ENCODE measurements at regions not wholly inside any gene's neighbourhood (a gene's known extent, or its start where the extent isn't known, plus 50 kb on each side); places are given as distances from the start of the nearest gene placed in this dataset.

DNA sequence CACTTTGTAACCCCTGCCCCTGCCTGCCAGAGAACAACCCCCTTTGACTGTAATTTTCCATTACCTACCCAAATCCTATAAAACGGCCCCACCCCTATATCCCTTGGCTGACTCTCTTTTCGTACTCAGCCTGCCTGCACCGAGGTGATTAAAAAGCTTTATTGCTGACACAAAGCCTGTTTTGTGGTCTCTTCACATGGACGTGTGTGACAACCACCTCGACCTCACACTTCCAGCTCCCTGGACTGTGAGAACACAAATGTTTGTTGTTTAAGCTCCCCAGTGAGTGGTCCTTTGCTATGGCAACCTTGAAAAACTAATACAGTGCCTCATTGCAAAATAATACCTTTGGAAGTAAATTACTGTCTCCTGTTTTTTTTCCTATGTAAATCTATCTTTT, 299.2 kb upstream of the POU1F1 start:
- TF ChIP-seq, protein P1, sequence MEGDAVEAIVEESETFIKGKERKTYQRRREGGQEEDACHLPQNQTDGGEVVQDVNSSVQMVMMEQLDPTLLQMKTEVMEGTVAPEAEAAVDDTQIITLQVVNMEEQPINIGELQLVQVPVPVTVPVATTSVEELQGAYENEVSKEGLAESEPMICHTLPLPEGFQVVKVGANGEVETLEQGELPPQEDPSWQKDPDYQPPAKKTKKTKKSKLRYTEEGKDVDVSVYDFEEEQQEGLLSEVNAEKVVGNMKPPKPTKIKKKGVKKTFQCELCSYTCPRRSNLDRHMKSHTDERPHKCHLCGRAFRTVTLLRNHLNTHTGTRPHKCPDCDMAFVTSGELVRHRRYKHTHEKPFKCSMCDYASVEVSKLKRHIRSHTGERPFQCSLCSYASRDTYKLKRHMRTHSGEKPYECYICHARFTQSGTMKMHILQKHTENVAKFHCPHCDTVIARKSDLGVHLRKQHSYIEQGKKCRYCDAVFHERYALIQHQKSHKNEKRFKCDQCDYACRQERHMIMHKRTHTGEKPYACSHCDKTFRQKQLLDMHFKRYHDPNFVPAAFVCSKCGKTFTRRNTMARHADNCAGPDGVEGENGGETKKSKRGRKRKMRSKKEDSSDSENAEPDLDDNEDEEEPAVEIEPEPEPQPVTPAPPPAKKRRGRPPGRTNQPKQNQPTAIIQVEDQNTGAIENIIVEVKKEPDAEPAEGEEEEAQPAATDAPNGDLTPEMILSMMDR (IDR thresholded peaks at IDR 0.05): no peak
- TF ChIP-seq ZFX (IDR thresholded peaks at IDR 0.05; ENCODE audit: borderline replicate concordance): no peak
